H1 (cell line): ENCODE measurements at regions not wholly inside any gene's neighbourhood (a gene's known extent, or its start where the extent isn't known, plus 50 kb on each side); places are given as distances from the start of the nearest gene placed in this dataset.

ENCODE experiments used
- CTCF ChIA-PET: fragments of 300-600 bp; sonication (Branson Sonifier 250); formaldehyde crosslinking; loops from one replicate; lab custom pipeline; 2021; ENCODE audit not compliant: partially characterized antibody; lab: Charles Lee
- POLR2A ChIA-PET: fragments of 300-600 bp; sonication (Branson Sonifier 250); formaldehyde crosslinking; loops from one replicate; lab custom pipeline; 2021; ENCODE audit warnings: inconsistent platforms; ENCODE audit not compliant: partially characterized antibody; lab: Charles Lee
- DNase-seq, 2 experiments: peaks; one replicate each; pipeline versions ENCODE4 v3.0.0 to v3.0.0-alpha.2; 2010 to 2022; ENCODE audit warnings: low spot score in 2 of 2, low read depth in 1 of 2, mixed read lengths in 1 of 2
- FAIRE-seq: peaks from 2 replicates; lab custom pipeline; 2011; peaks lifted over from hg19 to GRCh38; lab: Jason Lieb, UNC
- H2AFZ ChIP-seq: 2 replicates; pipeline ENCODE4 v1.8.1; 2012; ENCODE audit warnings: low read length, inconsistent platforms
- H2AK5ac ChIP-seq: 2 replicates; pipeline ENCODE4 v1.6.1; 2013; ENCODE audit warnings: low read depth, low read length
- H2BK120ac ChIP-seq: replicated peaks from 2 replicates; pipeline ENCODE3; 2013; ENCODE audit warnings: low read depth, low read length, inconsistent platforms
- H2BK12ac ChIP-seq: 2 replicates; pipeline ENCODE4 v1.6.1; 2013; ENCODE audit warnings: low read depth, low read length
- H2BK15ac ChIP-seq: 2 replicates; pipeline ENCODE4 v1.6.1; 2013; ENCODE audit warnings: low read length
- H2BK20ac ChIP-seq: 2 replicates; pipeline ENCODE4 v1.6.1; 2013; ENCODE audit warnings: low read length
- H2BK5ac ChIP-seq: 2 replicates; pipeline ENCODE4 v1.6.1; 2013; ENCODE audit warnings: low read depth, low read length
- H3K14ac ChIP-seq: 2 replicates; pipeline ENCODE4 v1.6.1; 2013; ENCODE audit warnings: inconsistent platforms; ENCODE audit not compliant: insufficient read length
- H3K18ac ChIP-seq: 2 replicates; pipeline ENCODE4 v1.6.1; 2013; ENCODE audit warnings: low read length; ENCODE audit errors: extremely low read depth
- H3K23ac ChIP-seq: 2 replicates; pipeline ENCODE4 v1.6.1; 2013; ENCODE audit warnings: inconsistent platforms; ENCODE audit not compliant: insufficient read length
- H3K23me2 ChIP-seq: 2 replicates; pipeline ENCODE4 v1.6.1; 2013; ENCODE audit warnings: low read depth, low read length
- H3K27ac ChIP-seq: 2 replicates; pipeline ENCODE4 v1.6.1; 2011; ENCODE audit warnings: low read depth, low read length, inconsistent platforms
- H3K27me3 ChIP-seq, 4 experiments: replicated peaks in 1 of 4; 1 replicate in 1 of 4; 2 replicates in 3 of 4; pipeline versions ENCODE4 v1.6.1 to v1.8.1; 2011 to 2013; ENCODE audit warnings: low read length in 3 of 4, mild to moderate bottlenecking in 3 of 4, inconsistent platforms in 2 of 4, mixed read lengths in 2 of 4, moderate library complexity in 1 of 4; ENCODE audit not compliant: control insufficient read depth in 3 of 4, insufficient read depth in 3 of 4; ENCODE audit errors: extremely low read depth in 1 of 4
- H3K36me3 ChIP-seq, 4 experiments: 2 replicates each; pipeline versions ENCODE4 v1.6.1 to v1.8.1; 2011 to 2013; ENCODE audit warnings: mild to moderate bottlenecking in 4 of 4, low read length in 3 of 4, moderate library complexity in 2 of 4, control low read depth in 1 of 4, inconsistent platforms in 1 of 4; ENCODE audit not compliant: insufficient read depth in 4 of 4, control insufficient read depth in 2 of 4
- H3K4ac ChIP-seq: replicated peaks from 2 replicates; pipeline ENCODE3; 2013; ENCODE audit warnings: low read length, low read depth, mixed read lengths, inconsistent platforms; ENCODE audit not compliant: insufficient read length
- H3K4me1 ChIP-seq, 4 experiments: replicated peaks in 1 of 4; 1 replicate in 1 of 4; 2 replicates in 3 of 4; pipeline versions ENCODE4 v1.6.1 to v1.8.1; 2011 to 2013; ENCODE audit warnings: low read length in 3 of 4, inconsistent platforms in 2 of 4, mixed read lengths in 1 of 4; ENCODE audit not compliant: insufficient read depth in 4 of 4, control insufficient read depth in 3 of 4
- H3K4me2 ChIP-seq, 2 experiments: 2 replicates each; pipeline versions ENCODE4 v1.6.1 to v1.8.1; 2011 to 2013; ENCODE audit warnings: low read depth in 2 of 2, low read length in 2 of 2, control low read depth in 1 of 2, inconsistent platforms in 1 of 2, mild to moderate bottlenecking in 1 of 2; ENCODE audit not compliant: insufficient read depth in 1 of 2
- H3K4me3 ChIP-seq, 4 experiments: fragments of 200-600, 300-600 bp in 1 of 4; sonication (generic), shearing (Covaris generic), sonication (Bioruptor Twin) in 1 of 4; 2 replicates each; pipeline versions ENCODE4 v1.5.1 to v1.8.1; 2011 to 2016; ENCODE audit warnings: low read length in 4 of 4, low read depth in 3 of 4, control low read depth in 2 of 4, inconsistent platforms in 2 of 4, mild to moderate bottlenecking in 2 of 4, mixed read lengths in 1 of 4, moderate library complexity in 1 of 4; ENCODE audit not compliant: insufficient read depth in 2 of 4; ENCODE audit errors: extremely low read depth in 1 of 4
- H3K56ac ChIP-seq: replicated peaks from 2 replicates; pipeline ENCODE3; 2013; ENCODE audit warnings: low read depth, mild to moderate bottlenecking, mixed read lengths, low read length, inconsistent platforms; ENCODE audit not compliant: insufficient read length
- H3K79me1 ChIP-seq: 2 replicates; pipeline ENCODE4 v1.6.1; 2013; ENCODE audit warnings: low read depth, low read length, control low read depth
- H3K79me2 ChIP-seq, 2 experiments: 2 replicates each; pipeline versions ENCODE4 v1.6.1 to v1.8.1; 2012 to 2013; ENCODE audit warnings: low read length in 2 of 2, mild to moderate bottlenecking in 2 of 2, inconsistent platforms in 1 of 2; ENCODE audit not compliant: insufficient read depth in 2 of 2, control insufficient read depth in 1 of 2
- H3K9ac ChIP-seq, 4 experiments: replicated peaks in 1 of 4; 1 replicate in 1 of 4; 2 replicates in 3 of 4; pipeline versions ENCODE4 v1.6.1 to v1.8.1; 2011 to 2013; ENCODE audit warnings: low read depth in 3 of 4, low read length in 3 of 4, control low read depth in 2 of 4, mild to moderate bottlenecking in 2 of 4, moderate library complexity in 2 of 4, inconsistent platforms in 1 of 4; ENCODE audit errors: extremely low read depth in 1 of 4
- H3K9me3 ChIP-seq, 2 experiments: 2 replicates each; pipeline versions ENCODE4 v1.6.1 to v1.8.1; 2012 to 2013; ENCODE audit warnings: mild to moderate bottlenecking in 2 of 2, moderate library complexity in 2 of 2, control low read depth in 1 of 2, inconsistent platforms in 1 of 2, low read depth in 1 of 2, low read length in 1 of 2, mixed read lengths in 1 of 2; ENCODE audit not compliant: insufficient read depth in 2 of 2
- H4K20me1 ChIP-seq, 2 experiments: replicated peaks in 1 of 2; 2 replicates each; pipeline versions ENCODE3 to v1.8.1; 2011 to 2013; ENCODE audit warnings: inconsistent platforms in 2 of 2, low read length in 2 of 2, mild to moderate bottlenecking in 1 of 2; ENCODE audit not compliant: insufficient read depth in 2 of 2, control insufficient read depth in 1 of 2
- H4K5ac ChIP-seq: 2 replicates; pipeline ENCODE4 v1.6.1; 2013; ENCODE audit warnings: low read length, low read depth, mixed read lengths, inconsistent platforms; ENCODE audit not compliant: insufficient read length
- H4K8ac ChIP-seq: 2 replicates; pipeline ENCODE4 v1.8.0; 2013; ENCODE audit warnings: mild to moderate bottlenecking, moderate library complexity, low read length, inconsistent platforms; ENCODE audit not compliant: insufficient read depth; ENCODE audit errors: extremely low read depth
- H4K91ac ChIP-seq: replicated peaks from 2 replicates; pipeline ENCODE3; 2013; ENCODE audit warnings: low read length, mixed read lengths, inconsistent platforms; ENCODE audit not compliant: insufficient read length
- CBX5 ChIP-seq: fragments of 300-800, 300-1000 bp; sonication (generic); IDR thresholded peaks from 2 replicates; pipeline ENCODE4 v1.7.1; 2016; ENCODE audit warnings: antibody characterized with exemption, low read length, low read depth
- CBX8 ChIP-seq: fragments of 300-800, 300-1000 bp; sonication (generic); IDR thresholded peaks from 2 replicates; pipeline ENCODE4 v1.7.1; 2016; ENCODE audit warnings: low read depth, low read length, borderline replicate concordance
- CEBPB ChIP-seq: IDR thresholded peaks from 2 replicates; pipeline ENCODE4 v1.6.1; 2012; ENCODE audit warnings: low read depth, low read length
- EGR1 ChIP-seq: IDR thresholded peaks from 2 replicates; pipeline ENCODE4 v1.6.1; 2011; ENCODE audit warnings: low read depth, low read length, borderline replicate concordance
- EZH2 ChIP-seq: fragments of 200-600 bp; sonication (generic); IDR thresholded peaks from 2 replicates; pipeline ENCODE4 v1.7.1; 2012; ENCODE audit warnings: low read depth, mild to moderate bottlenecking, moderate library complexity, low read length, inconsistent platforms; ENCODE audit not compliant: severe bottlenecking
- HDAC6 ChIP-seq: IDR thresholded peaks from one replicate; pipeline ENCODE4 v1.7.1; 2012; ENCODE audit warnings: low read depth, mild to moderate bottlenecking, inconsistent platforms, low read length, moderate library complexity
- NANOG ChIP-seq: IDR thresholded peaks from 2 replicates; pipeline ENCODE4 v1.6.1; 2011; ENCODE audit warnings: low read length, low read depth, mild to moderate bottlenecking, inconsistent platforms; ENCODE audit not compliant: insufficient read depth, poor library complexity, severe bottlenecking
- PHF8 ChIP-seq: fragments of 200-600 bp; sonication (generic); conservative IDR thresholded peaks from 2 replicates; pipeline ENCODE4 v1.7.1; 2012; ENCODE audit warnings: low read depth, mild to moderate bottlenecking, inconsistent platforms, low read length, moderate library complexity
- RXRA ChIP-seq: IDR thresholded peaks from 2 replicates; pipeline ENCODE4 v1.6.1; 2011; ENCODE audit warnings: low read depth, mild to moderate bottlenecking, low read length, moderate library complexity; ENCODE audit not compliant: insufficient read depth
- SP4 ChIP-seq: IDR thresholded peaks from 2 replicates; pipeline ENCODE4 v1.6.1; 2012; ENCODE audit warnings: low read length, inconsistent platforms
- TAF1 ChIP-seq: IDR thresholded peaks from 2 replicates; pipeline ENCODE4 v1.6.1; 2011; ENCODE audit warnings: mild to moderate bottlenecking, low read depth, low read length
- TCF12 ChIP-seq: IDR thresholded peaks from 2 replicates; pipeline ENCODE4 v1.6.1; 2011; ENCODE audit warnings: low read depth, mild to moderate bottlenecking, low read length
- TEAD4 ChIP-seq: IDR thresholded peaks from 2 replicates; pipeline ENCODE4 v1.6.1; 2012; ENCODE audit warnings: low read depth, low read length, inconsistent platforms, mixed read lengths
- TF ChIP-seq, protein P1 (sequence below): IDR thresholded peaks from 2 replicates; pipeline ENCODE4 v1.6.1; 2012; ENCODE audit warnings: inconsistent platforms
- TF ChIP-seq, protein P2 (sequence below): IDR thresholded peaks from 2 replicates; pipeline ENCODE4 v1.6.1; 2011; ENCODE audit warnings: low read depth, mild to moderate bottlenecking, low read length; ENCODE audit not compliant: insufficient read depth

DNA sequence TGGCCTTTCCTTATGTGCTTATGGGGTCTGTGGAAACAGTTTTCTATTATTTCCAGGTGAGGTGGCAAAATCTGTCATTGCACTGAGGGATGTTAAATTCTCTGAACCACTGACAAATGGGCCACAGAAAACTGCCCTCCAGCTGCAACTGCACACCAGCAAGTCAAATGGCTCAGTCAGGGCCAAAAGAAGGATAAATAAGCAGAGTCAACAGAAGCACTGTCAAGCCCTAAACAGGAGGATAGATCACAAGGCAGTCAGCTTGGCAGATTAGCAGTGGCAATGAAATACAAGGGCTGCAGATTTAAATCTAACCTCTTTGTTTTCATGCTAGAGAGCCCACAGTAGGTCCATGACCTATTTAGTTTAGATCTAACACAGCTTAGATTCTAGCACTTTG is 435.6 kb downstream of the ETS1 start:
- CTCF ChIA-PET = interaction anchor here (0.6 to 2.6 kb wide), 6 partner anchors 9 to 251 kb away, joined by 3 to 13 read pairs (median 4); no protein-coding TSS in a partner anchor
- H4K91ac ChIP-seq = no peak overlapping the region
- POLR2A ChIA-PET = no interaction called here

More for the DNA sequence above, 435.6 kb downstream of the ETS1 start:
- no peak overlapping the region for H2BK15ac ChIP-seq
- H3K36me3 ChIP-seq = no peaks in the 10 kb centered on the region
- H3K14ac ChIP-seq = no peak overlapping the region
- no peak overlapping the region for H4K8ac ChIP-seq
- FAIRE-seq = no peak
- H3K4me2 ChIP-seq = no peak overlapping the region
- no peaks in the 10 kb centered on the region for H3K79me2 ChIP-seq
- H3K23ac ChIP-seq = no peak overlapping the region
- no peak overlapping the region for H2BK120ac ChIP-seq
- peaks cover 0 to 2% (median 0%) of the 10 kb centered on the region in 4 experiments; a peak in 2 of 7 replicates for H3K4me1 ChIP-seq
- no peaks in the 10 kb centered on the region for H3K79me1 ChIP-seq
- no peak overlapping the region for H3K9ac ChIP-seq
- no peak overlapping the region for H3K4me3 ChIP-seq
- H2AFZ ChIP-seq = no peak overlapping the region
- no peaks in the 10 kb centered on the region for H3K9me3 ChIP-seq
- H2AK5ac ChIP-seq = no peak overlapping the region
- no peak overlapping the region for H4K5ac ChIP-seq
- H3K27me3 ChIP-seq = no peaks in the 10 kb centered on the region
- H3K27ac ChIP-seq = no peak overlapping the region
- H2BK5ac ChIP-seq = no peak overlapping the region
- no peak overlapping the region for H2BK12ac ChIP-seq
- H3K18ac ChIP-seq = no peak overlapping the region
- no peaks in the 10 kb centered on the region; the same call in 1 of the 2 replicates for H3K23me2 ChIP-seq
- H3K56ac ChIP-seq = no peak overlapping the region
- H3K4ac ChIP-seq = no peak overlapping the region
- TF ChIP-seq SP4 (no peak), EGR1 (no peak), CEBPB (no peak), NANOG (no peak), TEAD4 (no peak), CBX5 (no peak), HDAC6 (no peak), TCF12 (no peak), PHF8 (no peak), EZH2 (no peak), CBX8 (no peak), TAF1 (no peak), RXRA (no peak)
- TF ChIP-seq, protein P1, sequence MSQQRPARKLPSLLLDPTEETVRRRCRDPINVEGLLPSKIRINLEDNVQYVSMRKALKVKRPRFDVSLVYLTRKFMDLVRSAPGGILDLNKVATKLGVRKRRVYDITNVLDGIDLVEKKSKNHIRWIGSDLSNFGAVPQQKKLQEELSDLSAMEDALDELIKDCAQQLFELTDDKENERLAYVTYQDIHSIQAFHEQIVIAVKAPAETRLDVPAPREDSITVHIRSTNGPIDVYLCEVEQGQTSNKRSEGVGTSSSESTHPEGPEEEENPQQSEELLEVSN = no peak
- TF ChIP-seq, protein P2, sequence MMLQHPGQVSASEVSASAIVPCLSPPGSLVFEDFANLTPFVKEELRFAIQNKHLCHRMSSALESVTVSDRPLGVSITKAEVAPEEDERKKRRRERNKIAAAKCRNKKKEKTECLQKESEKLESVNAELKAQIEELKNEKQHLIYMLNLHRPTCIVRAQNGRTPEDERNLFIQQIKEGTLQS = no peak
- TF ChIP-seq, all 59 proteins: peak for 0
- no peak overlapping the region for H2BK20ac ChIP-seq
- no peak for DNase-seq
- no peaks in the 10 kb centered on the region for H4K20me1 ChIP-seq
